H1 (cell line): ENCODE measurements at regions not wholly inside any gene's neighbourhood (a gene's known extent, or its start where the extent isn't known, plus 50 kb on each side); places are given as distances from the start of the nearest gene placed in this dataset.

Experiments
- EZH2 ChIP-seq: fragments of 200-600 bp; sonication (generic); IDR thresholded peaks from 2 replicates; pipeline ENCODE4 v1.7.1; 2012; ENCODE audit warnings: low read depth, mild to moderate bottlenecking, moderate library complexity, low read length, inconsistent platforms; ENCODE audit not compliant: severe bottlenecking
- HDAC2 ChIP-seq, 2 experiments: fragments of 300-600 bp in 1 of 2; sonication (generic) in 1 of 2; IDR thresholded peaks; 2 replicates each; pipeline ENCODE4 v1.6.1; 2011 to 2012; ENCODE audit warnings: low read depth in 2 of 2, low read length in 2 of 2, mild to moderate bottlenecking in 2 of 2, moderate library complexity in 2 of 2, borderline replicate concordance in 1 of 2, inconsistent platforms in 1 of 2
- POLR2A ChIP-seq, 2 experiments: IDR thresholded peaks; 1 replicate in 1 of 2; 2 replicates in 1 of 2; pipeline ENCODE4 v1.6.1; 2011; ENCODE audit warnings: low read depth in 2 of 2, low read length in 2 of 2, mild to moderate bottlenecking in 2 of 2; ENCODE audit errors: control extremely low read depth in 1 of 2
- POLR2AphosphoS5 ChIP-seq: IDR thresholded peaks from 2 replicates; pipeline ENCODE4 v1.6.1; 2011; ENCODE audit warnings: low read depth, low read length
- SP1 ChIP-seq: IDR thresholded peaks from 2 replicates; pipeline ENCODE4 v1.6.1; 2011; ENCODE audit warnings: low read depth, low read length
- TEAD4 ChIP-seq: IDR thresholded peaks from 2 replicates; pipeline ENCODE4 v1.6.1; 2012; ENCODE audit warnings: low read depth, low read length, inconsistent platforms, mixed read lengths
- TF ChIP-seq, protein P1 (sequence below), 3 experiments: IDR thresholded peaks; 1 replicate in 2 of 3; 2 replicates in 1 of 3; pipeline versions ENCODE4 v1.5.1 to v1.6.1; 2011; ENCODE audit warnings: low read length in 3 of 3, mild to moderate bottlenecking in 3 of 3, inconsistent platforms in 2 of 3, low read depth in 1 of 3, moderate library complexity in 1 of 3; ENCODE audit not compliant: insufficient read depth in 1 of 3; ENCODE audit errors: control extremely low read depth in 1 of 3

GRCh38 chr12:4119157-4119761, 154.3 kb upstream of the CCND2 start:
- TF ChIP-seq TEAD4, result no peak
- TF ChIP-seq, protein P1, sequence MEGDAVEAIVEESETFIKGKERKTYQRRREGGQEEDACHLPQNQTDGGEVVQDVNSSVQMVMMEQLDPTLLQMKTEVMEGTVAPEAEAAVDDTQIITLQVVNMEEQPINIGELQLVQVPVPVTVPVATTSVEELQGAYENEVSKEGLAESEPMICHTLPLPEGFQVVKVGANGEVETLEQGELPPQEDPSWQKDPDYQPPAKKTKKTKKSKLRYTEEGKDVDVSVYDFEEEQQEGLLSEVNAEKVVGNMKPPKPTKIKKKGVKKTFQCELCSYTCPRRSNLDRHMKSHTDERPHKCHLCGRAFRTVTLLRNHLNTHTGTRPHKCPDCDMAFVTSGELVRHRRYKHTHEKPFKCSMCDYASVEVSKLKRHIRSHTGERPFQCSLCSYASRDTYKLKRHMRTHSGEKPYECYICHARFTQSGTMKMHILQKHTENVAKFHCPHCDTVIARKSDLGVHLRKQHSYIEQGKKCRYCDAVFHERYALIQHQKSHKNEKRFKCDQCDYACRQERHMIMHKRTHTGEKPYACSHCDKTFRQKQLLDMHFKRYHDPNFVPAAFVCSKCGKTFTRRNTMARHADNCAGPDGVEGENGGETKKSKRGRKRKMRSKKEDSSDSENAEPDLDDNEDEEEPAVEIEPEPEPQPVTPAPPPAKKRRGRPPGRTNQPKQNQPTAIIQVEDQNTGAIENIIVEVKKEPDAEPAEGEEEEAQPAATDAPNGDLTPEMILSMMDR (IDR thresholded peaks at IDR 0.05; ENCODE audit: control extremely low read depth in 1 of 3, insufficient read depth in 1 of 3, low read depth in 1 of 3, low read length in 3 of 3), result no peak
- TF ChIP-seq EZH2, result no peak
- TF ChIP-seq HDAC2 (IDR thresholded peaks at IDR 0.05; ENCODE audit: borderline replicate concordance in 1 of 2, low read depth in 2 of 2, low read length in 2 of 2), result no peak
- TF ChIP-seq POLR2A (IDR thresholded peaks at IDR 0.05; ENCODE audit: control extremely low read depth in 1 of 2, low read depth in 2 of 2, low read length in 2 of 2), result no peak
- TF ChIP-seq POLR2AphosphoS5, result no peak
- no peak for TF ChIP-seq SP1
